HCT116 (cell line): ENCODE measurements at regions not wholly inside any gene's neighbourhood (a gene's known extent, or its start where the extent isn't known, plus 50 kb on each side); places are given as distances from the start of the nearest gene placed in this dataset.

Experiments used
- ATAC-seq: fragments of 200-7000 bp; cut with Tn5 transposase; 2 replicates; pipeline ENCODE4 v1.9.1; 2020; ENCODE audit warnings: mild to moderate bottlenecking, moderate library complexity
- BruUV-seq: library from RNA; stranded (reverse); fragments of 400-500 nt; replicated peaks from 2 replicates; lab custom pipeline; 2021; lab: Mats Ljungman, UMichigan
- CTCF ChIA-PET: fragments of 300-600 bp; sonication (Branson Sonifier 250); formaldehyde crosslinking; loops from one replicate; lab custom pipeline; 2021; ENCODE audit warnings: antibody characterized with exemption; lab: Charles Lee
- POLR2A ChIA-PET: fragments of 300-600, 350-600 bp; sonication (Branson Sonifier 250); formaldehyde crosslinking; loops from one replicate; lab custom pipeline; 2021; ENCODE audit warnings: antibody characterized with exemption; lab: Charles Lee
- RAD21 ChIA-PET, 2 experiments: fragments of 300-600 bp; sonication (Branson Sonifier 250); formaldehyde crosslinking; loops; one replicate each; lab custom pipeline; 2023; ENCODE audit warnings: low total read pairs in 2 of 2; ENCODE audit not compliant: uncharacterized antibody in 2 of 2, unreplicated experiment in 2 of 2, low non-redundant PET in 1 of 2; lab: Charles Lee
- DNase-seq: peaks from one replicate; pipeline ENCODE4 v3.0.0-alpha.2; 2010; ENCODE audit warnings: low read depth, low spot score
- H2AFZ ChIP-seq: fragments of 200-600 bp; shearing (Covaris generic), sonication (generic); 2 replicates; pipeline ENCODE4 v1.6.1; 2017; ENCODE audit warnings: low read depth, mixed run types, mixed read lengths, antibody characterized with exemption, low read length; ENCODE audit not compliant: poor library complexity, severe bottlenecking
- H3K27ac ChIP-seq: 2 replicates; pipeline ENCODE4 v1.5.1; 2012; ENCODE audit warnings: low read depth, low read length
- H3K27me3 ChIP-seq: fragments of 200-600 bp; sonication (generic); 2 replicates; pipeline ENCODE4 v1.6.1; 2016; ENCODE audit warnings: mixed run types, low read length, mixed read lengths; ENCODE audit not compliant: insufficient read depth
- H3K36me3 ChIP-seq, 2 experiments: fragments of 200-500 bp in 1 of 2; fragments of 200-600 bp in 1 of 2; sonication (Bioruptor generic) in 1 of 2; sonication (generic) in 1 of 2; 2 replicates each; pipeline versions ENCODE4 v1.5.1 to v1.6.1; 2014 to 2016; ENCODE audit warnings: low read length in 2 of 2, inconsistent platforms in 1 of 2, mixed read lengths in 1 of 2, mixed run types in 1 of 2; ENCODE audit not compliant: insufficient read depth in 2 of 2, control insufficient read depth in 1 of 2
- H3K4me1 ChIP-seq, 2 experiments: fragments of 200-600 bp in 1 of 2; sonication (generic) in 1 of 2; 2 replicates each; pipeline versions ENCODE4 v1.5.1 to v1.6.1; 2012 to 2017; ENCODE audit warnings: low read length in 2 of 2, inconsistent platforms in 1 of 2, mild to moderate bottlenecking in 1 of 2, mixed read lengths in 1 of 2, mixed run types in 1 of 2, moderate library complexity in 1 of 2; ENCODE audit not compliant: insufficient read depth in 2 of 2, control insufficient read depth in 1 of 2
- H3K4me2 ChIP-seq: fragments of 200-600 bp; sonication (generic); 2 replicates; pipeline ENCODE4 v1.6.1; 2017; ENCODE audit warnings: mixed run types, low read length, mixed read lengths
- H3K4me3 ChIP-seq, 2 experiments: fragments of 200-600 bp in 1 of 2; sonication (generic) in 1 of 2; replicated peaks in 1 of 2; 2 replicates each; pipeline ENCODE4 v1.5.1; 2011 to 2016; ENCODE audit warnings: low read length in 2 of 2, control low read depth in 1 of 2, low read depth in 1 of 2, mild to moderate bottlenecking in 1 of 2, mixed read lengths in 1 of 2, mixed run types in 1 of 2
- H3K79me2 ChIP-seq: fragments of 200-600 bp; sonication (generic); 2 replicates; pipeline ENCODE4 v1.6.1; 2017; ENCODE audit warnings: mild to moderate bottlenecking, mixed run types, low read length, moderate library complexity, mixed read lengths; ENCODE audit not compliant: insufficient read depth
- H3K9ac ChIP-seq: fragments of 200-600 bp; sonication (generic); 2 replicates; pipeline ENCODE4 v1.6.1; 2016; ENCODE audit warnings: low read length, mixed read lengths
- H3K9me2 ChIP-seq: fragments of 200-600 bp; sonication (generic), shearing (Covaris generic); 2 replicates; pipeline ENCODE4 v1.6.1; 2017; ENCODE audit warnings: mixed run types, mild to moderate bottlenecking, moderate library complexity; ENCODE audit not compliant: insufficient read depth
- H3K9me3 ChIP-seq, 2 experiments: fragments of 200-500 bp in 1 of 2; fragments of 200-600 bp in 1 of 2; sonication (Bioruptor generic) in 1 of 2; sonication (generic) in 1 of 2; 2 replicates each; pipeline ENCODE4 v1.6.1; 2014 to 2017; ENCODE audit warnings: low read length in 2 of 2, mixed read lengths in 2 of 2, inconsistent platforms in 1 of 2, low read depth in 1 of 2, mild to moderate bottlenecking in 1 of 2, mixed run types in 1 of 2, moderate library complexity in 1 of 2; ENCODE audit not compliant: control insufficient read depth in 1 of 2, insufficient read depth in 1 of 2
- H4K20me1 ChIP-seq: fragments of 200-600 bp; sonication (generic), shearing (Covaris generic); 2 replicates; pipeline ENCODE4 v1.6.1; 2017; ENCODE audit warnings: mixed run types, mild to moderate bottlenecking, moderate library complexity; ENCODE audit not compliant: insufficient read depth
- CBX3 ChIP-seq: IDR thresholded peaks from 2 replicates; pipeline ENCODE4 v1.6.1; 2012; ENCODE audit warnings: low read depth
- CEBPB ChIP-seq: IDR thresholded peaks from 2 replicates; pipeline ENCODE4 v1.6.1; 2012; ENCODE audit warnings: low read depth
- CTCF ChIP-seq, 3 experiments: fragments of 200-600 bp in 1 of 3; sonication (generic) in 1 of 3; IDR thresholded peaks in 2 of 3; conservative IDR thresholded peaks in 1 of 3; 2 replicates each; pipeline ENCODE4 v1.5.1; 2012 to 2017; ENCODE audit warnings: low read depth in 2 of 3, low read length in 2 of 3, antibody characterized with exemption in 1 of 3, borderline replicate concordance in 1 of 3, control low read depth in 1 of 3, mild to moderate bottlenecking in 1 of 3, mixed read lengths in 1 of 3, mixed run types in 1 of 3, moderate library complexity in 1 of 3; ENCODE audit not compliant: insufficient read depth in 1 of 3
- EGR1 ChIP-seq: IDR thresholded peaks from 2 replicates; pipeline ENCODE4 v1.6.1; 2012; ENCODE audit warnings: low read depth
- ELF1 ChIP-seq: IDR thresholded peaks from 2 replicates; pipeline ENCODE4 v1.6.1; 2012; ENCODE audit warnings: low read depth, borderline replicate concordance
- EZH2phosphoT487 ChIP-seq: fragments of 200-600 bp; IDR thresholded peaks from 2 replicates; pipeline ENCODE4 v1.6.1; 2018; ENCODE audit warnings: antibody characterized with exemption, borderline replicate concordance
- POLR2A ChIP-seq: IDR thresholded peaks from 2 replicates; pipeline ENCODE4 v1.7.0; 2011; ENCODE audit warnings: borderline replicate concordance; ENCODE audit not compliant: insufficient read depth, insufficient read length; ENCODE audit errors: extremely low read depth
- POLR2AphosphoS5 ChIP-seq: IDR thresholded peaks from 2 replicates; pipeline ENCODE4 v1.6.1; 2011; ENCODE audit warnings: mild to moderate bottlenecking, low read depth, low read length, moderate library complexity
- RAD21 ChIP-seq: IDR thresholded peaks from 2 replicates; pipeline ENCODE4 v1.6.1; 2012; ENCODE audit warnings: low read depth, mild to moderate bottlenecking
- SIN3A ChIP-seq: IDR thresholded peaks from 2 replicates; pipeline ENCODE4 v1.6.1; 2012; ENCODE audit warnings: low read depth
- SP1 ChIP-seq: IDR thresholded peaks from 2 replicates; pipeline ENCODE4 v1.6.1; 2012; ENCODE audit warnings: low read depth
- SRF ChIP-seq: IDR thresholded peaks from 2 replicates; pipeline ENCODE4 v1.6.1; 2012; ENCODE audit warnings: low read depth
- TCF7L2 ChIP-seq: IDR thresholded peaks from 2 replicates; pipeline ENCODE4 v1.7.0; 2011; ENCODE audit warnings: borderline replicate concordance, inconsistent platforms; ENCODE audit not compliant: insufficient read depth, insufficient read length; ENCODE audit errors: extremely low read depth
- ZNF274 ChIP-seq: fragments of 200-500 bp; sonication (Bioruptor generic); IDR thresholded peaks from 2 replicates; pipeline ENCODE4 v1.6.1; 2014; ENCODE audit warnings: mild to moderate bottlenecking, low read depth, low read length, inconsistent platforms
- intact Hi-C: fragments of 100-400 bp; cut with micrococcal nuclease; formaldehyde crosslinking; loops from 2 replicates; pipeline ENCODE4 v1.10.0; 2022

GRCh38 chr6:87848616-87849015 is 146.6 kb upstream of the AKIRIN2 start:
- no peaks in the 10 kb centered on the region for H3K36me3 ChIP-seq
- no peak overlapping the region for H3K9ac ChIP-seq
- no peaks in the 10 kb centered on the region for H3K27me3 ChIP-seq
- no peaks in the 10 kb centered on the region for H3K9me2 ChIP-seq
- H3K27ac ChIP-seq = no peak overlapping the region
- no peak for ATAC-seq
- H2AFZ ChIP-seq = no peak overlapping the region
- no peak for TF ChIP-seq ELF1
- TF ChIP-seq ZNF274 = no peak
- TF ChIP-seq TCF7L2 = no peak
- no peak for TF ChIP-seq POLR2A
- TF ChIP-seq SIN3A = no peak
- no peak for TF ChIP-seq SRF
- TF ChIP-seq EGR1 = no peak
- TF ChIP-seq RAD21 = no peak
- TF ChIP-seq POLR2AphosphoS5 = no peak
- no peak for TF ChIP-seq CEBPB
- no peak for TF ChIP-seq EZH2phosphoT487
- TF ChIP-seq CBX3 = no peak
- TF ChIP-seq CTCF (IDR thresholded peaks at IDR 0.05 in 2 of 3, conservative IDR thresholded peaks at IDR 0.05 in 1 of 3; ENCODE audit: borderline replicate concordance in 1 of 3, insufficient read depth in 1 of 3, low read depth in 2 of 3, low read length in 2 of 3) = no peak
- no peak for TF ChIP-seq SP1
- H3K4me2 ChIP-seq = no peak overlapping the region
- intact Hi-C loops = no loop called here
- H4K20me1 ChIP-seq = no peaks in the 10 kb centered on the region
- H3K9me3 ChIP-seq = no peaks in the 10 kb centered on the region
- H3K4me3 ChIP-seq = no peak overlapping the region
- BruUV-seq = no TSS peak
- no peaks in the 10 kb centered on the region for H3K79me2 ChIP-seq
- H3K4me1 ChIP-seq = no peaks in the 10 kb centered on the region
- ChIA-PET POLR2A (no interaction called here), CTCF (no interaction called here), RAD21 (no interaction called here)
- no peak for DNase-seq
